ENCODE measurements at regions not wholly inside any gene's neighbourhood (a gene's known extent, or its start where the extent isn't known, plus 50 kb on each side); places are given as distances from the start of the nearest gene placed in this dataset.

GRCh38 chr6:14951704-14952103 lies 294.2 kb upstream of the JARID2 start:
- Histone ChIP-seq H3K27ac (no peak overlapping the region), H3K79me2 (ENCODE audit: insufficient read depth) (no peaks in the 10 kb centered on the region), H3K36me3 (ENCODE audit: low read depth) (no peaks in the 10 kb centered on the region), H3K4me1 (ENCODE audit: insufficient read depth) (no peaks in the 10 kb centered on the region), H3K9me2 (ENCODE audit: insufficient read depth) (no peaks in the 10 kb centered on the region), H3K9me3 (ENCODE audit: low read depth) (no peaks in the 10 kb centered on the region), H3K4me3 (no peak overlapping the region), H2AFZ (no peak overlapping the region), H3K27me3 (replicated peaks; ENCODE audit: insufficient read depth) (no peaks in the 10 kb centered on the region), H4K20me1 (ENCODE audit: insufficient read depth) (no peaks in the 10 kb centered on the region), H3K9ac (no peak overlapping the region), H3F3A (ENCODE audit: insufficient read depth) (no peaks in the 10 kb centered on the region), H3K4me2 (ENCODE audit: unreplicated experiment) (no peak overlapping the region)
- TF ChIP-seq EZH2 (IDR thresholded peaks at IDR 0.05; ENCODE audit: insufficient read depth, poor library complexity, severe bottlenecking), result no peak
- TF ChIP-seq EZH2phosphoT487 (IDR thresholded peaks at IDR 0.05; ENCODE audit: insufficient read depth, low read depth), result no peak
- WGBS, 2 experiments (ENCODE audit: low coverage in 1 of 2, low lambda C conversion rate in 2 of 2, missing lambda C conversion rate in 2 of 2), result 25 to 70% methylated on average over 1 of the region's 1 CpG
- in situ Hi-C loops (cut with MboI), result no loop called here
- DNase-seq, result peak; percentile 14

- no peaks in the 10 kb centered on the region for H3K79me2 ChIP-seq (ENCODE audit: insufficient read depth)
- DNase-seq, result no peak
- TF ChIP-seq EZH2phosphoT487 (IDR thresholded peaks at IDR 0.05; ENCODE audit: insufficient read depth, low read depth), result no peak
- TF ChIP-seq EZH2 (IDR thresholded peaks at IDR 0.05; ENCODE audit: insufficient read depth, poor library complexity, severe bottlenecking), result no peak
- H3K4me1 ChIP-seq (ENCODE audit: insufficient read depth), result no peaks in the 10 kb centered on the region
- H4K20me1 ChIP-seq (ENCODE audit: insufficient read depth), result no peaks in the 10 kb centered on the region
- H2AFZ ChIP-seq, result no peak overlapping the region
- H3F3A ChIP-seq (ENCODE audit: insufficient read depth), result no peaks in the 10 kb centered on the region
- H3K27me3 ChIP-seq (replicated peaks; ENCODE audit: insufficient read depth), result no peaks in the 10 kb centered on the region
- no peaks in the 10 kb centered on the region for H3K9me2 ChIP-seq (ENCODE audit: insufficient read depth)
- 84% methylated on average over 6 of the region's 6 CpGs for WGBS, 2 experiments (ENCODE audit: low coverage in 1 of 2, low lambda C conversion rate in 2 of 2, missing lambda C conversion rate in 2 of 2)
- no peak overlapping the region for H3K4me3 ChIP-seq
- no peak overlapping the region for H3K27ac ChIP-seq
- no peak overlapping the region for H3K4me2 ChIP-seq (ENCODE audit: unreplicated experiment)
- no peaks in the 10 kb centered on the region for H3K9me3 ChIP-seq (ENCODE audit: low read depth)
- in situ Hi-C loops (cut with MboI), result no loop called here
- no peak overlapping the region for H3K9ac ChIP-seq
- H3K36me3 ChIP-seq (ENCODE audit: low read depth), result no peaks in the 10 kb centered on the region
Measured at GRCh38 chr6:14953836-14954235, 292.0 kb upstream of the JARID2 start.

GRCh38 chr6:14957355-14958059 lies 288.4 kb upstream of the JARID2 start:
- Histone ChIP-seq H3K9me3 (ENCODE audit: low read depth) (no peaks in the 10 kb centered on the region), H3K9me2 (ENCODE audit: insufficient read depth) (no peaks in the 10 kb centered on the region), H3K4me2 (ENCODE audit: unreplicated experiment) (no peak overlapping the region), H3K36me3 (ENCODE audit: low read depth) (no peaks in the 10 kb centered on the region), H3K27ac (no peak overlapping the region), H3K27me3 (replicated peaks; ENCODE audit: insufficient read depth) (no peaks in the 10 kb centered on the region), H4K20me1 (ENCODE audit: insufficient read depth) (no peaks in the 10 kb centered on the region), H3K4me1 (ENCODE audit: insufficient read depth) (no peaks in the 10 kb centered on the region), H2AFZ (no peak overlapping the region), H3F3A (ENCODE audit: insufficient read depth) (no peaks in the 10 kb centered on the region), H3K9ac (no peak overlapping the region), H3K79me2 (ENCODE audit: insufficient read depth) (no peaks in the 10 kb centered on the region), H3K4me3 (no peak overlapping the region)
- in situ Hi-C loops (cut with MboI), result no loop called here
- no peak for DNase-seq
- 81 to 85% methylated on average over 7 of the region's 7 CpGs for WGBS, 2 experiments (ENCODE audit: low coverage in 1 of 2, low lambda C conversion rate in 2 of 2, missing lambda C conversion rate in 2 of 2)
- no peak for TF ChIP-seq EZH2 (IDR thresholded peaks at IDR 0.05; ENCODE audit: insufficient read depth, poor library complexity, severe bottlenecking)
- no peak for TF ChIP-seq EZH2phosphoT487 (IDR thresholded peaks at IDR 0.05; ENCODE audit: insufficient read depth, low read depth)

- Histone ChIP-seq H3K79me2 (ENCODE audit: insufficient read depth) (no peaks in the 10 kb centered on the region), H3K4me2 (ENCODE audit: unreplicated experiment) (no peak overlapping the region)
- DNase-seq, result no peak
Measured at GRCh38 chr6:14959324-14959885, 286.5 kb upstream of the JARID2 start.

More at GRCh38 chr6:14959324-14959885, 286.5 kb upstream of the JARID2 start:
- Histone ChIP-seq H3K4me1 (ENCODE audit: insufficient read depth) (no peaks in the 10 kb centered on the region), H3F3A (ENCODE audit: insufficient read depth) (no peaks in the 10 kb centered on the region), H3K9me3 (ENCODE audit: low read depth) (no peaks in the 10 kb centered on the region), H3K27me3 (replicated peaks; ENCODE audit: insufficient read depth) (no peaks in the 10 kb centered on the region), H3K4me3 (no peak overlapping the region), H3K9ac (no peak overlapping the region), H3K9me2 (ENCODE audit: insufficient read depth) (no peaks in the 10 kb centered on the region), H3K27ac (no peak overlapping the region), H2AFZ (no peak overlapping the region), H4K20me1 (ENCODE audit: insufficient read depth) (no peaks in the 10 kb centered on the region), H3K36me3 (ENCODE audit: low read depth) (no peaks in the 10 kb centered on the region)
- in situ Hi-C loops (cut with MboI), result no loop called here
- 77 to 79% methylated on average over 6 of the region's 6 CpGs for WGBS, 2 experiments (ENCODE audit: low coverage in 1 of 2, low lambda C conversion rate in 2 of 2, missing lambda C conversion rate in 2 of 2)
- TF ChIP-seq EZH2phosphoT487 (IDR thresholded peaks at IDR 0.05; ENCODE audit: insufficient read depth, low read depth) (no peak), EZH2 (IDR thresholded peaks at IDR 0.05; ENCODE audit: insufficient read depth, poor library complexity, severe bottlenecking) (no peak)

All from GM23248 (cell line).